HG03460 (cell line): ENCODE measurements at regions not wholly inside any gene's neighbourhood (a gene's known extent, or its start where the extent isn't known, plus 50 kb on each side); places are given as distances from the start of the nearest gene placed in this dataset.
"Not testable (repeated sequence)": the region's sequence is repeated elsewhere in the genome, so short reads cannot be mapped to it uniquely, and the experiment has no call there.

Experiments
- ATAC-seq: cut with Tn5 transposase; IDR thresholded peaks from one replicate; pipeline ENCODE4 v1.9.1; 2021; ENCODE audit not compliant: unreplicated experiment

- no peak for ATAC-seq
These were observed 72.3 kb upstream of the SH3RF1 start for GRCh38 chr4:169342906-169343564.

GRCh38 chr4:169342159-169342860, 71.6 kb upstream of the SH3RF1 start:
- no peak for ATAC-seq

- ATAC-seq, result peak; percentile 59
These were observed 70.7 kb upstream of the SH3RF1 start for GRCh38 chr4:169341490-169341889.

- ATAC-seq, result peak; percentile 7
These were observed 70.1 kb upstream of the SH3RF1 start for GRCh38 chr4:169340834-169341233.

DNA sequence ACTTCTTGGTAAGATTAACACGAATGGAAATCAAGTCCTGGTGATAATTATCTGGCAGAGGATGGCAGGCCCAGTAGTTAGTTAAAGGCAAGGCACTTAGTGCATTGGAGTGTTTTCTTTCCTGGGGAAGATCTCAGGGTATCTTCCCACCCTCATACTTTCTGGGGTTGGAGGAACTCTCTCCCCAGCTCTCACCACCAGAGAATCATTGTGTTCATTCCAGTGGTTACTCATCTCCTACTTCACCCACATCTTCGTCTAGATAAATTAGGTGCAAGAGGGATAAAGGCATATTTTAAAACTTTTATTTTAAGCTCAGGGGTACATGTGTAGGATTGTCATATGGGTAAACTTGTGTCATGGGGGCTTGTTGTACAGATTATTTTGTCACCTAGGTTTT, 67.5 kb upstream of the SH3RF1 start:
- no peak for ATAC-seq

- no peak for ATAC-seq
These were observed 66.8 kb upstream of the SH3RF1 start for GRCh38 chr4:169337510-169337909.

GRCh38 chr4:169335331-169335730, 64.6 kb upstream of the SH3RF1 start:
- ATAC-seq, result no peak

GRCh38 chr4:169334335-169334734, 63.6 kb upstream of the SH3RF1 start:
- ATAC-seq, result no peak

GRCh38 chr4:169333265-169333664, 62.5 kb upstream of the SH3RF1 start:
- no peak for ATAC-seq

- no peak for ATAC-seq
These were observed 61.8 kb upstream of the SH3RF1 start for GRCh38 chr4:169332583-169332982.

GRCh38 chr4:169330811-169331210, 60.1 kb upstream of the SH3RF1 start:
- ATAC-seq, result no peak

DNA sequence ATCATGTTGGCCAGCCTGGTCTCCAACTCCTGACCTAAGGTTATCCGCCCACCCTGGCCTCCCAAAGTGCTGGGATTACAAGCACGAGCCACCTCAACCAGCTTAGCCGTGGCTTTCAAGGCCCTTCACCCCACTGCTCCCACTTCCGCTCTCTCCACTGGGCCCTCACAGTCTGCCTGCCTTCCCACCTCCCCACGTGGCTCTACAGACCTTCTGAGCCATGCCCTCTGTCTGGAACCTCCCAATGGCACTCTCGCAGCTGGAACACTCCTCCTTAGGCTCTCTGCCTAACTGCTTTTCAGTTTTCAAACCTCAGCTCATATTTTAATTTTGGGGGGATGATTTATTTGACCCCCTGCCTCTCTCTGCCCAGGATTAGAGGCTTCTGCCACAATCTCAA, 59.3 kb upstream of the SH3RF1 start:
- ATAC-seq, result no peak

DNA sequence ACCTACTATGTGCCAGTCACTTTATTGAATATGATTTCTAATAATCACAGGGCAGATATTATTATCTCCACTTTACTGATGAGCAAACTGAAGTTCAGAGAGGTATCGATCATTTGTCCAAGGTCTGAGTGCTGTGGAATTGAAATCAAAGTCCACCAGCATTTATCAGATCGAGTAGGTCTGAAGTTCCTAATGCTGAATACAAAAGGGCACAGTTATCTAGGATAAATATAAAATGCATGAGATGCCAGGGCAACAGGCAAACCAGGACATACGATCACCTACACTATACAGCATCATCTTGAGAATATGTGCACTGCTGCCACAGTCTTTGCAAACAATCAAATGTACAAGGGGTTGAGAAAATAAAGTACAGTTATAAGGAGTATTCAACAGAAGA, 57.2 kb upstream of the SH3RF1 start:
- no peak for ATAC-seq

DNA sequence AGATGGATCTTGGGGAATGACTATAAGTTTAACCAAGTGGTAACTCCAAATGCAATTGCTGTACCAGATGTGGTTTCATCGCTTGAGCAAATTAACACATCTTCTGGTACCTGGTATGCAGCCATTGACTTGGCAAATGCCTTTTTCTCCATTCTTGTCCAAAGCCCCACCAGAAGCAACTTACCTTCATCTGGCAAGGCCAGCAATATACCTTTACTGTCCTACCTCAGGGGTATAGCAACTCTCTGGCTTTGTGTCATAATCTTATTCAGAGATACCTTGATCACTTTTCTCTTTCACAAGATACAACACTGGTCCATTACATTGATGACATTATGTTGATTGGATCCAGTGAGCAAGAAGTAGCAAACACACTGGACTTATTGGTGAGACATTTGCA, 53.2 kb upstream of the SH3RF1 start:
- not testable (repeated sequence) for ATAC-seq

DNA sequence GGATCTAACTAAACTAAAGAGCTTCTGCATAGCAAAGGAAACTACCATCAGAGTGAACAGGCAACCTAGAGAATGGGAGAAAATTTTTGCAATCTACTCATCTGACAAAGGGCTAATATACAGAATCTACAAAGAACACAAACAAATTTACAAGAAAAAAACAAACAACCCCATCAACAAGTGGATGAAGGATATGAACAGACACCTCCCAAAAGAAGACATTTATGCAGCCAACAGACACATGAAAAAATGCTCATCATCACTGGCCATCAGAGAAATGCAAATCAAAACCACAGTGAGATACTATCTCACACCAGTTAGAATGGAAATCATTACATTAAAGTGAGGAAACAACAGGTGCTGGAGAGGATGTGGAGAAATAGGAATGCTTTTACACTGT, 52.1 kb upstream of the SH3RF1 start:
- not testable (repeated sequence) for ATAC-seq
